ENCODE measurements at regions not wholly inside any gene's neighbourhood (a gene's known extent, or its start where the extent isn't known, plus 50 kb on each side); places are given as distances from the start of the nearest gene placed in this dataset.

DNA sequence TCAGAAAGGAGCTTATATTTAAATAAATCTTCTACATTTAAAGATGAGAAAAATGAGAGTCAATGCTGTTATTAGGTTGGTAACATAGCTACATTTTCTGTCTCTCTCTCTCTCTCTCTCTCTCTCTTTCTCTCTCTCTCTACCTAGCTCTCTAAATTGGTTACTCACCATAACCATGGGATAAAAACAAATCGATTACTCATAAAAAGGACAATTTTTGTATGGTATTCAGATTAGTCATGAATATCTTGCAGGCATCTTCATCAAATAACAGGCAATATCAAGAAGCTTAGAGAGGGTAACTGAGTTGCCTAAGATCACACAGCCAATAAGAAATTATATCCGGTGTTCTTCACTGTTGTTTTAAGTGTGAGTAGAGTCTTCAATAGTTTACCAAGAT is 81.8 kb upstream of the ALCAM start:
- TF ChIP-seq, protein P1, sequence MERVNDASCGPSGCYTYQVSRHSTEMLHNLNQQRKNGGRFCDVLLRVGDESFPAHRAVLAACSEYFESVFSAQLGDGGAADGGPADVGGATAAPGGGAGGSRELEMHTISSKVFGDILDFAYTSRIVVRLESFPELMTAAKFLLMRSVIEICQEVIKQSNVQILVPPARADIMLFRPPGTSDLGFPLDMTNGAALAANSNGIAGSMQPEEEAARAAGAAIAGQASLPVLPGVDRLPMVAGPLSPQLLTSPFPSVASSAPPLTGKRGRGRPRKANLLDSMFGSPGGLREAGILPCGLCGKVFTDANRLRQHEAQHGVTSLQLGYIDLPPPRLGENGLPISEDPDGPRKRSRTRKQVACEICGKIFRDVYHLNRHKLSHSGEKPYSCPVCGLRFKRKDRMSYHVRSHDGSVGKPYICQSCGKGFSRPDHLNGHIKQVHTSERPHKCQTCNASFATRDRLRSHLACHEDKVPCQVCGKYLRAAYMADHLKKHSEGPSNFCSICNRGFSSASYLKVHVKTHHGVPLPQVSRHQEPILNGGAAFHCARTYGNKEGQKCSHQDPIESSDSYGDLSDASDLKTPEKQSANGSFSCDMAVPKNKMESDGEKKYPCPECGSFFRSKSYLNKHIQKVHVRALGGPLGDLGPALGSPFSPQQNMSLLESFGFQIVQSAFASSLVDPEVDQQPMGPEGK (CRISPR knock-in tag; IDR thresholded peaks at IDR 0.05; ENCODE audit: borderline replicate concordance), result no peak
- no peak for TF ChIP-seq BACH2 (CRISPR knock-in tag; IDR thresholded peaks at IDR 0.05; ENCODE audit: borderline replicate concordance)
- no peak for TF ChIP-seq TOX (CRISPR knock-in tag; IDR thresholded peaks at IDR 0.05; ENCODE audit: borderline replicate concordance)
- TF ChIP-seq, protein P2, sequence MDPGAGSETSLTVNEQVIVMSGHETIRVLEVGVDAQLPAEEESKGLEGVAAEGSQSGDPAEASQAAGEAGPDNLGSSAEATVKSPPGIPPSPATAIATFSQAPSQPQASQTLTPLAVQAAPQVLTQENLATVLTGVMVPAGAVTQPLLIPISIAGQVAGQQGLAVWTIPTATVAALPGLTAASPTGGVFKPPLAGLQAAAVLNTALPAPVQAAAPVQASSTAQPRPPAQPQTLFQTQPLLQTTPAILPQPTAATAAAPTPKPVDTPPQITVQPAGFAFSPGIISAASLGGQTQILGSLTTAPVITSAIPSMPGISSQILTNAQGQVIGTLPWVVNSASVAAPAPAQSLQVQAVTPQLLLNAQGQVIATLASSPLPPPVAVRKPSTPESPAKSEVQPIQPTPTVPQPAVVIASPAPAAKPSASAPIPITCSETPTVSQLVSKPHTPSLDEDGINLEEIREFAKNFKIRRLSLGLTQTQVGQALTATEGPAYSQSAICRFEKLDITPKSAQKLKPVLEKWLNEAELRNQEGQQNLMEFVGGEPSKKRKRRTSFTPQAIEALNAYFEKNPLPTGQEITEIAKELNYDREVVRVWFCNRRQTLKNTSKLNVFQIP (CRISPR knock-in tag; IDR thresholded peaks at IDR 0.05; ENCODE audit: borderline replicate concordance, low read depth), result no peak
- no peak for TF ChIP-seq ZNF8 (CRISPR knock-in tag; IDR thresholded peaks at IDR 0.05)
- TF ChIP-seq ZNF70 (CRISPR knock-in tag; IDR thresholded peaks at IDR 0.05), result no peak
- no peak for TF ChIP-seq PPARA (CRISPR knock-in tag; IDR thresholded peaks at IDR 0.05; ENCODE audit: borderline replicate concordance)
- TF ChIP-seq SNAI2 (CRISPR knock-in tag; IDR thresholded peaks at IDR 0.05), result no peak
- no peak for TF ChIP-seq ZFP3 (CRISPR knock-in tag; IDR thresholded peaks at IDR 0.05)
- no peak for TF ChIP-seq ZNF565 (CRISPR knock-in tag; conservative IDR thresholded peaks at IDR 0.05; ENCODE audit: low read depth)
- TF ChIP-seq ISL1 (CRISPR knock-in tag; IDR thresholded peaks at IDR 0.05), result no peak
- no peak for TF ChIP-seq RARB (CRISPR knock-in tag; IDR thresholded peaks at IDR 0.05)
